ENCODE measurements at regions not wholly inside any gene's neighbourhood (a gene's known extent, or its start where the extent isn't known, plus 50 kb on each side); places are given as distances from the start of the nearest gene placed in this dataset.

GRCh38 chr1:83813576-83813975 lies 185.4 kb downstream of the TTLL7 start:
- H3K4me3 ChIP-seq (ENCODE audit: low read depth, low read length) = no peak overlapping the region

GRCh38 chr1:83810144-83810543 lies 188.8 kb downstream of the TTLL7 start:
- no peak overlapping the region for H3K4me3 ChIP-seq (ENCODE audit: low read depth, low read length)

DNA sequence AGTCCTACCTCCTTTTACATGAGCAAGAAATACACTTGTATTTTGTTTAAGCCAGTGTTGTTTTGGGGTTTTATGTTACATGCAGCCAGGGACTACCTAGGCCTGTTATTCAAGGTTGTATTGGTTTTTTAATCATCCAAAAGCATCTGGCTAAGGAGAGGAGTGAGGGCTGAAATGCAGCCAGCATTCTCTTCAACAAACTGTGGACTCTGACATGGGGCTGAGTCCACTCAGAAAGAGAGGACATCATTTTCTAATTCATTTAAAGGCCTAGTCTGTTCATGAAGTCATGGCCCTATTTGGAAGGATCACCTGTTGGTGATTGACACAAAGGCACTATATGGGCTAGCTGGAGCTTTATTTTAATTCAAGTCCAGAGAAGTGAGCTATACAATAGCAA lies 190.4 kb downstream of the TTLL7 start:
- H3K4me3 ChIP-seq (ENCODE audit: low read depth, low read length) = no peak overlapping the region

GRCh38 chr1:83807821-83808220 lies 191.1 kb downstream of the TTLL7 start:
- H3K4me3 ChIP-seq (ENCODE audit: low read depth, low read length) = no peak overlapping the region

DNA sequence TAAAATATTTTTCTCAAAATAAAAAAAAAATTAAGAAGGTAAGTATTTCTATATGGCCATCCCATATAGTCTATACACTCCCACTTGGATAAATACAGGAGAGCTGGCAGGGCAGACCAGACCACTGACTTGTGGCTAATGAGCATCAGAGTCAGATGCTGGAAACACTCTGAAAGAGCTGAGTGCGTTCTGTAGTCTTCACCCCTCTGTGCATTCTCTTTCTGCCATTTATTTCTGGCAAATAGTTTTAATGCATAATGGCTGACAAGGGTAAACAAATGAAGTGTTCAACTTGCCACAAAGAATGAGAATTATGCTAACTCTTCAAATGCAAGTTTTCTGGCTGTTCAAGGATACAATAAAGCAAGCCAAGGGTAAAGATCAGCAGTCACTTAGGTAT lies 191.7 kb downstream of the TTLL7 start:
- H3K4me3 ChIP-seq (ENCODE audit: low read depth, low read length) = no peak overlapping the region

DNA sequence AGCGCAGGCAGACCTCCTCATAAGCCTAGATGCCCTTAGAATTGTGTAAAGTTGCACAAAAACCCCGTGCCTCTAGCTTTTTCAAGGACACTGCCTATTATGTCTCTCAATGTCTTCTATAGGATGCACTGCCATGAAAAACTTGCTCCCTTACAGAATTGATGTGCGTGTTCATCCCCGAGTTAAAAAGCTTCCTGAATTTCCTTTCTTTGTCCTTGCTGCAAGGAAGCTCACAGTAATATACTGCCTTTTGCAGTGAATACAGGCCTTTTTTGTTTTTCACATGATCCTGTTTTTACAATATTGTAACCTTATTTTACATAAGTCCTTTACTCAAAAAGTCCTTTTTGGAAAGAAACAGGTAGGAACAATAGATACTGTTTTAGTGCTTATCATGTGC lies 193.0 kb downstream of the TTLL7 start:
- H3K4me3 ChIP-seq (ENCODE audit: low read depth, low read length) = no peak overlapping the region

GRCh38 chr1:83802460-83803152 lies 196.3 kb downstream of the TTLL7 start:
- no peak overlapping the region for H3K4me3 ChIP-seq (ENCODE audit: low read depth, low read length)

DNA sequence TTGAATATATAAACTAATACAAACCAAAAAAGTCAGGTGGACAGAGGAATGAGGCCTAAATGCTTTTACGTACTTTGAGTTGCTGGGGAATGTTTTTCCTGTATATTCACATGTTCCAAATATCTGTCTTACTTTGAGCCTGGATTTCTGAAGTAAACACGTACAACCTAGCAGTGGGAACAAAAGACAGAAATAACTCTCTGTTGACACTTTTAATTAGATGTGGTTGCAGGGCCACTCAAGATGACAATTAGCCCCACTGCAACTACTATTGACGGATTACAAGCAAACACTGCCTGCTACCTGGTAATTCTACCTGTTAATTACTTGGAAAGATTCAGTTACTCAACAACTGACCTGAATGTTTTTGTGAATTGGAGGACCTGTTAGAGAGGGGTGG lies 196.9 kb downstream of the TTLL7 start:
- H3K4me3 ChIP-seq (ENCODE audit: low read depth, low read length) = no peak overlapping the region

- H3K4me3 ChIP-seq (ENCODE audit: low read depth, low read length) = no peak overlapping the region
These were observed 198.9 kb downstream of the TTLL7 start for GRCh38 chr1:83800066-83800465.

DNA sequence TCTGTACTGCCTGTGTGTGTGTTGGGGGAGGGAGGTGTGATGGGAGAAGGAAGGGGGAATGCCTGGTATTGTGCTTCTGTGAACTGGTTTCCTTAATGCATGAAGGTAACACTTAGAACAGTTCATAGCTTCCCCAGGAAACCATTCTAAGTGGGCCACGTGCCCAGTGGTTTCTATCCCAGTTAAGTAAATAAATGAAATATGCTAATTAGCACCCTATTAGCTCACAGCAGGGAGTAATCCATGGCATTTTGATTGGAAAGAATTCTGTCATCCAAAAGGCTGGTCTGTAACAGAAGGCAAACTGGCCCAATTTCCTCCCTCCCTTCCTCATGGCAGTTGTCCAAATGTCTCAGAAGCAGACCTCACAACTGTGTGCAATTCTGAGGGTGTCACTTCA lies 199.3 kb downstream of the TTLL7 start:
- no peak overlapping the region for H3K4me3 ChIP-seq (ENCODE audit: low read depth, low read length)

DNA sequence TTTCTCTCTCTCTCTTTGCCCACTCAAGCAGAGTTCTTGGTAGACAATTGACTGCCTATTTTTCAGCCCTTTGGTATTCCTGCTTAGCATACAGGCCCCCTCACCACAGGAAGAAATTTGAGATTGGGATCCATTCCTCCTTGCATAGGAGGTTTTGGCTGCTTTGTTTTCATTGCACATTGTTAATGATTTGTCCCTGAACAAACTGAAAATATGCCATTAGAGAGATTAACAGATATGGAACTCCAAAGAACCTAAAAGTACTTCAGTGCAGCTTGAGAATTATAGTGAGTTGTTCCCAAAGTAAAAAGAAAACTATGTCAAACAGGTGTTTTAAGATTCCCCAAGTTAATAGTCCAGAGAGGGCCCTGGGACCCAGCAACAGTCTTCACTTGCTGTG lies 200.0 kb downstream of the TTLL7 start:
- H3K4me3 ChIP-seq (ENCODE audit: low read depth, low read length) = no peak overlapping the region

GRCh38 chr1:83796409-83796808 lies 202.5 kb downstream of the TTLL7 start:
- no peak overlapping the region for H3K4me3 ChIP-seq (ENCODE audit: low read depth, low read length)

DNA sequence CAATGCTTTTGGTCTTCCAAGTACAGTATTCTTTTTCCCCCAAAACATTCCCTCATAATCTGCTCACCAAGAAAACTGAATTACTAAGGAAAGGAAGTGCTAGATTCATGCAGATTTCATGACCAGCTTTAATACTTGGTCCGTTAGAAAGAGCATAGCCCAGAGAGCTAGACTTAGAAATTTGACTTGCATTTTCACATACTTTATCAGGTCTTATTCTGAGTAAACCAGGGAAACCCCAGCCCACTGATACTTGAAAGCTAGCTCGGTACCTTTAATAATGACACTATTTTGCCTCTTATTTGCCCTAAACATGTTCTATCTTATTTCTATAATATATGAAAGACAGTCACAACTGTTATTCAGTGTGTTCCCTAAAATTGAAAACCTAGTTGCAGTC lies 204.5 kb downstream of the TTLL7 start:
- no peak overlapping the region for H3K4me3 ChIP-seq (ENCODE audit: low read depth, low read length)

- H3K4me3 ChIP-seq (ENCODE audit: low read depth, low read length) = no peak overlapping the region
These were observed 207.0 kb downstream of the TTLL7 start for GRCh38 chr1:83791821-83792437.

- H3K4me3 ChIP-seq (ENCODE audit: low read depth, low read length) = no peak overlapping the region
These were observed 208.5 kb downstream of the TTLL7 start for GRCh38 chr1:83790446-83790845.

DNA sequence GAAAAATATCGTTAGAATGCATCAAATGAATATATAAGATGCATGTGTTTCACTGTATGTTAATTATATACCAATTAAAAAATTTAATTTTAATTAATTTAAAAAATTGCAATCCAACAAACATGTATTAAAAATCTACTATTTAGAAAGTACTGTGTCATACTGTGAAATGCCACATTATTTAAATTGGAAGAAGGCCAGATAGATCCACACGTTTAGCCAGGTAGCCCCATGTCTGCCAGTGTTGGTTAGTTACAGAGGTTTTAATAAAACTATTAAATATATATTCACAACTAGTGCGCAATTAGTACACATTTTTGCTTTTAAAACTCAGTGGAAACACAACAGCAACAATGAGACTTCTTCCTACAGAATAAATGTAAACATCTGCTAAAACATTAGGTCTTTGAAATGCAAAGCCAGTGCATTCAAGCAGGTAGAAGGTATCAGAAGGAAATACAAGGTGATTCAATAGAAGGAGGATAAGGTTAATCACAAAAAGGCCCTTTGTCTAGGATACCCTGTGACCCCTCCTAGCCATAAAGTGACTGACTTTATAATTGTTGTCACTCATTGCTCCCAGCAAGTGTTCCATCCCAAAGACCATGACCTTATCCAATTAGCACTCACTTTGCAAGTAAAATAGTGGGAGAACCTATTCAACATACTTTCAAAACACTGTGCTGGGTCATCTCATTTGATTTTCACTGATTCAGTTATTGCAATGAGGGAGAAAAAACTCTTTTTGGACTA lies 211.5 kb downstream of the TTLL7 start:
- no peak overlapping the region for H3K4me3 ChIP-seq (ENCODE audit: low read depth, low read length)

DNA sequence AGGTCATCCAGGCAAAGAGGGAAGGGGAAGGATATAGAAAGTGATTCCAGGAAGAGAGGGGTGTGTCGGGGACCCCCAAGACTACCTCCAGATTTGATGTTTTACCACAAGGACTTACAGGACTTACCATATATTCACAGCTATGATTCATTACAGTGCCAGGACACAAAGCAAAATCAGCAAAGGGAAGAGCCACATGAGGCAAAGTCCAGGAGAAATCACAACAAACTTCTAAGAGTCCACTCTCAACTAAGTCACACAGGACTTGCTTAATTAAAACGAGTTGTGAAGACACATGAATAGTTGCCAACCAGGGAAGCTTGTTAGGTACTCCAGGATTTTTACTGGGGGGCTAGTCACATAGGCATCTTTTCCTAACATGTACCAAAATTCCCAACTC lies 217.3 kb downstream of the TTLL7 start:
- H3K4me3 ChIP-seq (ENCODE audit: low read depth, low read length) = no peak overlapping the region

- no peak overlapping the region for H3K4me3 ChIP-seq (ENCODE audit: low read depth, low read length)
These were observed 219.4 kb downstream of the TTLL7 start for GRCh38 chr1:83779565-83779964.

GRCh38 chr1:83777758-83778101 lies 221.2 kb downstream of the TTLL7 start:
- no peak overlapping the region for H3K4me3 ChIP-seq (ENCODE audit: low read depth, low read length)

- no peak overlapping the region for H3K4me3 ChIP-seq (ENCODE audit: low read depth, low read length)
These were observed 221.8 kb downstream of the TTLL7 start for GRCh38 chr1:83776913-83777757.

DNA sequence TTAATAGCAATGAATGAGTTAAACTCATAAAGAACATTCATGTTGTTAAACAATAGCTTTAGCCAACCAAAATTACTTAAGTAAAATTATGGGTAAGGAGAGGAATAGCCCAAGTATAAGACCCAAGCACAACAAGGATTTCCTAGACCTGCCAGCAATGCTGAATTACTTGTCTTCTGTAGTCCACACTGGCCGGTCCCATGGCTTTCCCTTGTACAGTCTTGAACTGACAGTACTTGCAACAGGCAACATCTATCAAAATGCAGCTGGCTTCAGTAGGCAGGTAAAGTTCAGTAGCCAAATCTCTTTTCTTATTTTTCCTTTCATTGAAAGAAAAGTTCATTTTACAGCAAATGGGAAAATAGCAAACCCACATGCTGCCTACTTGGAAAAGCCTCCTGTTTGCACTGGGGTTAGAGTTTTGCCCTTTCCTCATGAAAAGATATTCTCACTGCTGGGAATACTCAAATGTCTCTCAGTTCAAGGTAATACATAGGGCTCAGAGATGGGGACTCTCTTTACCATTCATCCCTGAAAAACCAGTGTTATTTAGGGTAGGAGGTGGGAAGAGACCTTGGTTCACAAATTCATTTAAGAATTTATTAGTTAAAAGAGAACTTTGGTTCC lies 222.8 kb downstream of the TTLL7 start:
- no peak overlapping the region for H3K4me3 ChIP-seq (ENCODE audit: low read depth, low read length)
